ENCODE measurements at regions not wholly inside any gene's neighbourhood (a gene's known extent, or its start where the extent isn't known, plus 50 kb on each side); places are given as distances from the start of the nearest gene placed in this dataset.
"Not testable (repeated sequence)": the region's sequence is repeated elsewhere in the genome, so short reads cannot be mapped to it uniquely, and the experiment has no call there.

DNA sequence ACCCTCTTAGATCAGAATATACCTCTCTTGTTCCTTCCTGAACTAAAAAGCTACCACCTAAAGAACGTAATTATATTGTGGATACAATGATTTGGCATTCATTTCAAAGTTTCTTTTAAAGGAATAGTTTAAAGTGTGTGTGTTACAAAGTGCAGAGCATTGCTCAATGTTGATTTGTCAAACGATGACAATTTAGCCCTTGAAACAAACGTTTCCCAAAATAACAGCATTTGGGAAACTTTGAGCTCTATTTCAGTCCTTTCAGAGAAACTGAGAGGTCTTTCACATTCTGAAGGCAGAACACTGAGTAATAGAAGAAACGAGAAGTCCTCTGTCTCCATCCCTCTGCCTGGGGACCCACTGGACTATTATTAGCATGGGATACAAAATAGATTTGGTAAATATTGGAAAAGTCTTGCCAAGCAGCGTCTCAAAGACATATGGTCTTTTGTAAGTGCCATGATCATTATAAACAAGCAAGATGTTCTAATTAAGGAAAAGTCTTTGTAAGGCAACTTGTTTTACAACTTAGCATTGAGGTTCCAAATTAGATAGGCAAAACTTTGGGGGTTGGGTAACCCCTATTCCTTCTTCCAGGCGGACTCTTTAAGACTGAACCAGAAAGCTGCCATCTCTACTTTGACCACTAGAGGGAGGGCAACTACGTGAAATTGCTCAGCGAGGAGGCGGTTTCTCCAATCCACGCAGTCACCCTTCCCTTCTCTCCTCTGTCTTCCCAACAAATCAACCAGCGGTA, 208.8 kb downstream of the RNF144B start:
- DNase-seq, result peak; percentile 23

- no peak for DNase-seq
Measured at GRCh38 chr6:18596531-18596835, 209.3 kb downstream of the RNF144B start.

- no peak for DNase-seq
Measured at GRCh38 chr6:18598551-18599264, 211.6 kb downstream of the RNF144B start.

DNA sequence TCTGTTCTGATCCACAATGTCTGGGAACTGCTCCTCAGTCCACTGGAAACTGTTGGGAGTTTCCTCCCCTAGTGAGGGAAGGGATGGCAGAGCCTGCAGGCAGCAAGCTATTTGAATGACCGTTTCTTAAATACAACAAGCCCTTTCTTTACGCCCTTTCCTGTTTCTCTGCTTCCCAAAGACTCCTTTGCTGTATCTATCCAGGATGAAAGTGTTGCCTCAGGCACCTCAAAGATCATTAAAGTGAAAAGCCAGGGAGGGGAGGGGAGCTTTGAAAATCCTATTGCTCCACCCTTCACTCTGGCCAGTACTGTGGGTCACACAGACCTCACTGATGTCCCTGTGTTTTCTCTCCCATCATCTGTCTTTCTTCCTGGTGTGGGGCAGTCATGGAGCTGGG, 213.1 kb downstream of the RNF144B start:
- no peak for DNase-seq

DNA sequence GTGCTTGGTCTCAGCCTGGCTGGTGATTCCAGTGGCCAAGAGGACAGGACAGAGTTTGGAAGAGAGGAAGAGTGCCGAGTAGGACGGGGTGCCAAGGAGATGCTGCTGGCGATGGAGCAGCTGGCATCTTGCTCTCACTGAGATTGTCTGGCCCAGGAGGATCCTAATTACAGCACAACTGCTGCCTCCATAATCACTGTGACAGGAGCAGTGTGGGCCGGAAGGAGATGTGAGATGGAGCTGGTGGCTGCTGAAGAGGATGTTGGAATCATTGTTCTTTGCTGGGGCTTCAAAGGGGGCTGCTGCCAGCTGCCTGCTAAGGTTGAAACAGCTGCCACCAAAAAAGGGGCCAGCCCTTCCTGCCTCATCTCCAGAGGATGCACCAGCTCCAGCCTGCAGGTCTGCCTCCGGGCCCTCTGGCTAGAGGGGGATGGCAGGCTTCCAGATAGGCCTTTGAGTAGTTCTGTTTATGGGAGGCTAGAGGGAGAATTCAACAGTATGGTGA, 214.4 kb downstream of the RNF144B start:
- no peak for DNase-seq

- no peak for DNase-seq
Measured at GRCh38 chr6:18602931-18603330, 215.8 kb downstream of the RNF144B start.

DNA sequence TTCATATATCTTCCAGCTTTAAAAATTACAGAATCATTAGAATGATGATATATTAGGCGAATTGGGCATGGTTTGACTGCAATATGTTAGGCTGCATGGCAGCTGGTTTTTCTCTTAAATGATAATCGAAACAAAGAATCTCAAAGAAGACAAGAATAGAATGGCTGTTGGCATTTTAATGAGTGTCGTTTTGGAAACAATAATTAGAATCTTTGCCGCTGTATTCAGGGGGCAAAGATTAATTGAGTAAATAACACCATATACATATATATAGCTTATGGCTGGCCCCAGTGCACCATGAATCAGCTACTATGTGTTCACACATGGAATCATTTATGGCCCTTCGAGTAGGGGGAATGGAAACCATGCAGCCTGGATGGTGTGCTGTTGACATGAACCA, 216.2 kb downstream of the RNF144B start:
- DNase-seq, result no peak

- no peak for DNase-seq
Measured at GRCh38 chr6:18605841-18606240, 218.7 kb downstream of the RNF144B start.

DNA sequence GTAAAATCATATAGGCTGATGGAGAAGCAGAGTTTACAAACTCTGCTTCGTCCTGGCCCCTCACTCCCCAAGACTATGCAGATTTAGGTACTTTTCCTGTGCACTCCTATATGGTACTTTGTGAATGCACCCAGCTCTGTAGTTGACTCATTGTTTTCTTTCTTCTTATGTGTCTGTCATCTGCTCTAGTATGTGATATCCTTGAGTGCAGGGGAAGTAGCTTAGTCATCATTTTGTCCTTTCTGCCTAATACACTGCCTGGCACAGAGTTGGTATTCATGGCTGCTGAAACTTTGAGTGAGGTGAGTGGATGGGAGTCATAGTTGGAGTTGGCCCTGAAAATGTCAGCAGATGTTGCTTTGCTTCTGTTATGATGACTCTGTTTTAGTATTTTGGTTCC, 222.6 kb downstream of the RNF144B start:
- no peak for DNase-seq

DNA sequence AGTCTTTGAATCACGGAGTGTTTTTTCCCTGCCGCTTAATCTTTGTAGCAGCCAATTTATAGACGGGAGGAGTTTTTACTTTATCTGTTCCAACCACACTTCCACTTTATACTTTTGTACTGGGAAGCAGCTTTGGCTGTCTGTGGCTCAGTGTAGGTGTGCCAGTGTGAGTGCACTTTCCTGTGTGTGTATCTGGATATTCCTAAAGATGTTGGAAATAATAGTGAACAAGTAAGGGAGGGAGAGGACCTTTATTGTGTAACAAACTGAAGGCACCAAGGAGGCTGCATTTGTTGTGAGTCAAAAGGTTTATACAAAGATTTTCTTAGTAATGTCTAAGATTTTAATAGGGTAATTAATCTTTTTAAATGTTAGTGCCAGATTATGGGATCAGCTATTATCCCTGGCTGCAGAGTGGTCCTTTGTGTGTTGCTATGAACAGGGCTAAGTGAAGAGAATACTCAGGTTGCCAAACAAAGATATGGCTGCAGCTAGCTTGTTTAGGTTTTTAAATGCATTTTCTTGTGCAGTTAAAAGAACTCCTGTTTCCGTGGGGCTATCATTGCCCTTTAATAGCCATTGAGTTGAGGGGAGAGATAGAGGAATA, 226.3 kb downstream of the RNF144B start:
- DNase-seq, result no peak

DNA sequence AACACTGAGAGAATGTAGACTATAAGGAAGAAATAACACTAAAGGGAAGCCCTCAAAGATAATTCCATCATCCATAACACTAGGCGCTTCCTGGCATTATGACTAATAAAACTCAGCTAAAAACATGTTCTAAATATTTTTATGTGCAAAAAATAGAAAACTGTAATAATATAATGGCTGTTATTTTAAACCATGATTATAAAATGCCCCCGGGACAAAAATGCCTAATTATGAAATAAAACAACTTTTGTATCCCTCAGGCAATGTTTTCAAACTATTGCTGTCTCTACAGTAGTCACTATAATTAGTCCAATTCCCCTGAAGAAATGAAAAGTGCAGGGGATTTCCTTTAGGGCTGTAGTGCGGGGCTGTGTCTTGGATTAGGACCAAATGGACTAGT, 242.4 kb downstream of the RNF144B start:
- DNase-seq, result no peak

DNA sequence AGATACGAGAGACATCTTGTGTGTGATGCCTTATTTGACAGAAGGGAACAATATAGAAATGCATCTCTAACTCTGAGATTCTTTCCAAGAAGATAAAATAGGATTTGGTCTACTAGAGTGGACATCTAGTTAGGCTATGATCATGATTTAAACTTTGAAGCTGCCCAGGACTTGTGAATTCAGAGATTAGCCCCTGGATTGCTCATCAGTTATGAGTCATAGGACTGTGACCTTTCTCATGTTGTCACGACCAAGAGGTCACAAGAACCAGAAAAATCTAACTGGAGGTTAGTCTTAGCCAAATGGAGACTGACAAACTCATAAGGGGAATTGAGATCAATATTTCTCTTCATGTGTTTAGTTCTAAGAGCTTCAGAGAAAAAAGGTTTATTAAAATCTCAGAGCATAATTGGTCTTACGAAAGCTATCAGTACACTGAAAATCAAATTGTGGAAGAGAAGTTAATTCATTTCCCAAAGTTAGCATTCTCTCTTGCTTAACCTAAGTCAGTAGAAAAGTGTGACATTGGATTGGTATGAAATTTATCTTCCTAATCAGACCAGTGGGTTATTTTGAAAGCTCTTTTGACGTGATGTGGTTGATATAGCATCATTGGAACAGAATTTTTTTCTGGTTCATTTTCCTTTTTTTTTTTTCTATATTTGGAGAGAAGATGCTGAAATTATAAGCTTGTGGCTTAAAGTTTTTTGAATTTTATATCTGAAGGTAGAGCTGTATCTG, 245.7 kb downstream of the RNF144B start:
- DNase-seq, result no peak

- DNase-seq, result no peak
Measured at GRCh38 chr6:18634912-18635311, 247.8 kb downstream of the RNF144B start.

DNA sequence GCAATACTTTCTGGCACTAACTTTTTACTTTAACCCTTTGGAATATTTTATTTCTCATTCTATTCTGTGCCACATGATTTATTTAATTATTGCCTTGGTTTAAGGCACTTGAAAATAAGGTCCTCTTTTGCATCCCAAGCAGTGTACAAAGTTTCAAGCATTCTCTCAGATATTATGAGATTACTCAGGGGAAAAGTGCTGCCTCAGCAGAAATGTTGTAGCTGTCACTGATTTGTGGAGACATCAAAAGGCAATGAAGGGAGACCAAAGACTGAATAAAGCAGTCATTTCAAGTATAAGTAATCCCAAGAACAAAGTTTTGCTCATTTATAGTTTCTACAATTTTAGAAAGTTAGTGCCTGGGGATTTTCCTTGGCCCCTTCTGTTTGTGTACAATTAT, 253.0 kb downstream of the RNF144B start:
- no peak for DNase-seq

- no peak for DNase-seq
Measured at GRCh38 chr6:18640754-18641153, 253.6 kb downstream of the RNF144B start.

GRCh38 chr6:18654821-18655220, 267.7 kb downstream of the RNF144B start:
- no peak for DNase-seq

DNA sequence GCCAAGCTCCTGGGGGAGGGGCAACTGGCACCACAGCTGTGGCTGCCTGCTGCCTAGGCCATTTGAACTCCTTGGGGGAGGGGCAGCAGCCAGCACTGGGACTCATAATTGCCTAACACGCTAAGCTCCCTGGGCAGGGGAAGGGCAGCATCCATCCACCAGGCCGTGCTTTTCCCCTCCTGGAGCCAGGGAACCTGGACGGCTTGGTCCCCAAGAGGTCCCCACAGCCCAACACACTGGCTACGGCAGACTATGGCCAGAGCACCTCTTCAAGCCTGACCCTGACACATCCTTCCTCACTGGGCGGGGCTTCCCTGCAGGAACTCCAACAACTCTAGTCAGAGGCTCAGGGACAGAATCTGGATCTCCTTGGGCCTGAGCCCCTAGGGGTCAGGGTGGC, 269.4 kb downstream of the RNF144B start:
- DNase-seq, result no peak

- not testable (repeated sequence) for DNase-seq
Measured at GRCh38 chr6:18659994-18660393, 272.8 kb downstream of the RNF144B start.

DNA sequence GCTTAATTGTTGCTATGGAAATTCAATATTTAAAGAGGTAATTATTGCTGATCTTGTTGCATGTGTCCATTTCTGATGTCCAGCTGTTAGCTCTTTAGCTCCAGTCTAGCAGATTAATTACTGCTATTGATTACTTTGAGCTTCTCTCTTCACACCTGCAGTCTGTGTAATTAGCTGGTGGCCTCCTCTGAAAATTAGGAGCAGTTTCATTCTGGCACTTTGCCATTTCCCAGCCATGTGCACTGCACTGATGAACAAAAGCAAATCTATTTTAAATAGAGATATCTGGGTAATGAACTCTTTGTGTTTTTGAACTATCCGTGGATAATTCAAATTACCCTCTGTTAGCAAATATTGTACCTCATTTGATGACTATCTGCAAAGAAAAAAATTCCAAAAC, 275.9 kb downstream of the RNF144B start:
- DNase-seq, result no peak

GRCh38 chr6:18664401-18664800, 277.3 kb downstream of the RNF144B start:
- no peak for DNase-seq

DNA sequence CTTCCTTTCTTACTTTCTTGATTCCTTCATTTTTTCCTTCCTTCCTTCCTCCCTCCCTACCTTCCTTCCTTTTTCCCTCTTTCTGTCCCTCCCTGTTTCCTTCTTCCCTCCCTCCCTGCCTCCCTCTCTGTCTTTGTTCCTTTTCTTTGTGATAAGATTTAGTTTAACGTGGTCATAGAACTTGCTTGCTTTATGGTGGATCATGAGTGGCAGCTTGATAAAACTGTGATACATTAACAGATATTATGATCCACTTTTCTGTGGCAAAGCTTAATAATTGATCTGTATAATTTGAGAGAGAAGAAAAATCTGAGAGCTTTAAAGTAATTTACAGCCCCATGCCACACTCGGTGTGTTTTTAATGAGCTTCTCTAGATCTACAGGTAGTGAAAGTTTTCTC, 280.5 kb downstream of the RNF144B start:
- DNase-seq, result no peak

- no peak for DNase-seq
Measured at GRCh38 chr6:18668994-18669393, 281.8 kb downstream of the RNF144B start.

GRCh38 chr6:18672852-18673251, 285.7 kb downstream of the RNF144B start:
- DNase-seq, result no peak

GRCh38 chr6:18674346-18674745, 287.2 kb downstream of the RNF144B start:
- DNase-seq, result no peak

Measured in activated naive CD4-positive, alpha-beta T cell treated with anti-CD3 and anti-CD28 coated beads, Interleukin-2, amount 50 U/mL, for 16 hours (primary cell).